H9 (cell line): ENCODE measurements at regions not wholly inside any gene's neighbourhood (a gene's known extent, or its start where the extent isn't known, plus 50 kb on each side); places are given as distances from the start of the nearest gene placed in this dataset.

Experiments used
- DNase-seq: peaks from one replicate; pipeline ENCODE4 v3.0.0-alpha.2; 2017
- H2AFZ ChIP-seq: one replicate; pipeline ENCODE4 v1.6.1; 2013; ENCODE audit warnings: mild to moderate bottlenecking, low read length, control low read depth, moderate library complexity
- H2AK5ac ChIP-seq: 2 replicates; pipeline ENCODE4 v1.6.1; 2013; ENCODE audit warnings: low read length, control low read depth, mixed read lengths; ENCODE audit not compliant: insufficient read length
- H2BK120ac ChIP-seq: one replicate; pipeline ENCODE4 v1.6.1; 2013; ENCODE audit warnings: low read depth, mild to moderate bottlenecking, low read length, control low read depth, inconsistent platforms; ENCODE audit not compliant: poor library complexity, severe bottlenecking
- H2BK12ac ChIP-seq: 2 replicates; pipeline ENCODE4 v1.6.1; 2013; ENCODE audit warnings: low read length, control low read depth, mixed read lengths, low read depth; ENCODE audit not compliant: insufficient read length
- H2BK15ac ChIP-seq: 2 replicates; pipeline ENCODE4 v1.6.1; 2013; ENCODE audit warnings: low read depth, low read length, control low read depth
- H2BK20ac ChIP-seq: one replicate; pipeline ENCODE4 v1.6.1; 2013; ENCODE audit warnings: low read depth, mild to moderate bottlenecking, low read length, control low read depth, inconsistent platforms; ENCODE audit not compliant: poor library complexity, severe bottlenecking
- H2BK5ac ChIP-seq: 2 replicates; pipeline ENCODE4 v1.6.1; 2013; ENCODE audit warnings: low read length, control low read depth, mixed read lengths; ENCODE audit not compliant: insufficient read length
- H3K14ac ChIP-seq: 2 replicates; pipeline ENCODE4 v1.6.1; 2013; ENCODE audit warnings: low read length, control low read depth; ENCODE audit not compliant: insufficient read depth
- H3K18ac ChIP-seq: 2 replicates; pipeline ENCODE4 v1.6.1; 2013; ENCODE audit warnings: low read depth, mild to moderate bottlenecking, mixed read lengths, low read length, control low read depth; ENCODE audit not compliant: insufficient read length
- H3K23ac ChIP-seq: 2 replicates; pipeline ENCODE4 v1.6.1; 2013; ENCODE audit warnings: low read length, control low read depth, mixed read lengths, low read depth; ENCODE audit not compliant: insufficient read length
- H3K23me2 ChIP-seq: 2 replicates; pipeline ENCODE4 v1.6.1; 2013; ENCODE audit warnings: low read depth, mild to moderate bottlenecking, mixed read lengths, low read length, control low read depth; ENCODE audit not compliant: insufficient read length, poor library complexity, severe bottlenecking
- H3K27ac ChIP-seq: 2 replicates; pipeline ENCODE4 v1.5.1; 2013; ENCODE audit warnings: low read length, control low read depth, mixed read lengths, low read depth; ENCODE audit not compliant: insufficient read length
- H3K27me3 ChIP-seq: 2 replicates; pipeline ENCODE4 v1.6.1; 2013; ENCODE audit warnings: low read length, control low read depth, inconsistent platforms; ENCODE audit not compliant: insufficient read depth
- H3K4ac ChIP-seq: 2 replicates; pipeline ENCODE4 v1.6.1; 2013; ENCODE audit warnings: low read depth, mild to moderate bottlenecking, control low read depth, inconsistent platforms, low read length, moderate library complexity
- H3K4me1 ChIP-seq: 2 replicates; pipeline ENCODE4 v1.6.1; 2013; ENCODE audit warnings: low read length, control low read depth, inconsistent platforms; ENCODE audit not compliant: insufficient read depth
- H3K4me2 ChIP-seq: 2 replicates; pipeline ENCODE4 v1.6.1; 2013; ENCODE audit warnings: low read length, control low read depth, mixed read lengths; ENCODE audit not compliant: insufficient read length, insufficient read depth
- H3K56ac ChIP-seq: 2 replicates; pipeline ENCODE4 v1.6.1; 2013; ENCODE audit warnings: low read depth, mild to moderate bottlenecking, mixed read lengths, low read length, control low read depth; ENCODE audit not compliant: insufficient read length
- H3K79me1 ChIP-seq: 2 replicates; pipeline ENCODE4 v1.6.1; 2013; ENCODE audit warnings: low read depth, mild to moderate bottlenecking, moderate library complexity, low read length, control low read depth, inconsistent platforms; ENCODE audit not compliant: insufficient read depth, poor library complexity, severe bottlenecking
- H3K79me2 ChIP-seq: 2 replicates; pipeline ENCODE4 v1.6.1; 2013; ENCODE audit warnings: low read length, control low read depth, inconsistent platforms; ENCODE audit not compliant: insufficient read depth
- H3K9ac ChIP-seq: 2 replicates; pipeline ENCODE4 v1.6.1; 2013; ENCODE audit warnings: low read length, control low read depth, mixed read lengths; ENCODE audit not compliant: insufficient read length; ENCODE audit errors: extremely low read depth
- H3K9me3 ChIP-seq: one replicate; pipeline ENCODE4 v1.6.1; 2013; ENCODE audit warnings: low read depth, low read length, inconsistent platforms; ENCODE audit not compliant: control insufficient read depth
- H3T11ph ChIP-seq: one replicate; pipeline ENCODE4 v1.6.1; 2013; ENCODE audit warnings: mild to moderate bottlenecking, low read length, control low read depth, inconsistent platforms
- H4K20me1 ChIP-seq: one replicate; pipeline ENCODE4 v1.6.1; 2013; ENCODE audit not compliant: control insufficient read depth, insufficient read length, insufficient read depth
- H4K5ac ChIP-seq: 2 replicates; pipeline ENCODE4 v1.6.1; 2013; ENCODE audit warnings: low read depth, mild to moderate bottlenecking, mixed read lengths, low read length, control low read depth; ENCODE audit not compliant: insufficient read length
- H4K8ac ChIP-seq: replicated peaks from 2 replicates; pipeline ENCODE4 v1.6.1; 2013; ENCODE audit warnings: low read length, control low read depth, mixed read lengths, low read depth; ENCODE audit not compliant: insufficient read length
- H4K91ac ChIP-seq: 2 replicates; pipeline ENCODE4 v1.6.1; 2013; ENCODE audit warnings: low read depth, mild to moderate bottlenecking, moderate library complexity, mixed read lengths, low read length, control low read depth; ENCODE audit not compliant: insufficient read length
- H3K27ac Mint-ChIP-seq, 3 experiments: 2 replicates in 2 of 3; 3 replicates in 1 of 3; pipeline ENCODE4 v1.8.0; 2020 to 2021; ENCODE audit warnings: mixed read lengths in 3 of 3, mild to moderate bottlenecking in 1 of 3, moderate library complexity in 1 of 3
- H3K27me3 Mint-ChIP-seq: 2 replicates; pipeline ENCODE4 v1.8.0; 2021; ENCODE audit warnings: low read depth, mild to moderate bottlenecking, moderate library complexity, mixed read lengths
- H3K36me3 Mint-ChIP-seq, 3 experiments: 2 replicates in 2 of 3; 3 replicates in 1 of 3; pipeline ENCODE4 v1.8.0; 2020 to 2021; ENCODE audit warnings: low read depth in 3 of 3, mixed read lengths in 3 of 3; ENCODE audit not compliant: insufficient read depth in 1 of 3
- H3K4me1 Mint-ChIP-seq, 2 experiments: 2 replicates each; pipeline ENCODE4 v1.8.0; 2020; ENCODE audit warnings: mixed read lengths in 2 of 2
- H3K4me3 Mint-ChIP-seq, 2 experiments: 2 replicates in 1 of 2; 3 replicates in 1 of 2; pipeline ENCODE4 v1.8.0; 2020 to 2021; ENCODE audit warnings: mild to moderate bottlenecking in 2 of 2, mixed read lengths in 2 of 2, moderate library complexity in 1 of 2
- H3K9me3 Mint-ChIP-seq, 2 experiments: 2 replicates in 1 of 2; 3 replicates in 1 of 2; pipeline ENCODE4 v1.8.0; 2020; ENCODE audit warnings: mild to moderate bottlenecking in 2 of 2, mixed read lengths in 2 of 2, moderate library complexity in 1 of 2
- WGBS: extraction: QIAGEN DNeasy Blood & Tissue Kit; methylation state at CpG from one replicate; pipeline ENCODE4 v1.1.7; 2013; ENCODE audit warnings: missing lambda C conversion rate, low lambda C conversion rate, mixed read lengths; ENCODE audit not compliant: insufficient read length; ENCODE audit errors: extremely low coverage; 5-methylcytosine and 5-hydroxymethylcytosine counted together
- TF ChIP-seq, protein P1 (sequence below): fragments of 200-600 bp; sonication (generic); conservative IDR thresholded peaks from 3 replicates; pipeline ENCODE4 v1.8.0; 2021; ENCODE audit warnings: antibody characterized with exemption, mild to moderate bottlenecking

GRCh38 chr15:98438907-98439306 is 209.4 kb upstream of the IGF1R start:
- H3K9me3 ChIP-seq: no peaks in the 10 kb centered on the region
- no peaks in the 10 kb centered on the region for H3K23me2 ChIP-seq
- H3K23ac ChIP-seq: no peak overlapping the region
- no peak overlapping the region for H2BK120ac ChIP-seq
- no peak overlapping the region for H2AK5ac ChIP-seq
- no peak overlapping the region for H4K5ac ChIP-seq
- no peak overlapping the region for H3T11ph ChIP-seq
- no peak overlapping the region for H3K56ac ChIP-seq
- peaks cover 5% of the 10 kb centered on the region; the same call in 1 of the 2 replicates for H3K27me3 Mint-ChIP-seq
- H3K36me3 Mint-ChIP-seq: no peaks in the 10 kb centered on the region
- no peak overlapping the region for H3K4me2 ChIP-seq
- H4K20me1 ChIP-seq: no peaks in the 10 kb centered on the region
- no peak overlapping the region for H4K8ac ChIP-seq
- no peak overlapping the region for H3K14ac ChIP-seq
- H2BK5ac ChIP-seq: no peak overlapping the region
- no peak overlapping the region for H2BK12ac ChIP-seq
- no peak for DNase-seq
- H2BK15ac ChIP-seq: no peak overlapping the region
- no peak overlapping the region for H3K4me3 Mint-ChIP-seq
- H3K4me1 Mint-ChIP-seq: peaks cover 3 to 6% of the 10 kb centered on the region in 2 experiments; a peak in 3 of 4 replicates
- no peak overlapping the region for H3K27ac Mint-ChIP-seq
- H3K4ac ChIP-seq: no peak overlapping the region
- no peak overlapping the region for H3K18ac ChIP-seq
- WGBS: no CpG with 5 or more reads among the region's 7 CpGs
- TF ChIP-seq, protein P1, sequence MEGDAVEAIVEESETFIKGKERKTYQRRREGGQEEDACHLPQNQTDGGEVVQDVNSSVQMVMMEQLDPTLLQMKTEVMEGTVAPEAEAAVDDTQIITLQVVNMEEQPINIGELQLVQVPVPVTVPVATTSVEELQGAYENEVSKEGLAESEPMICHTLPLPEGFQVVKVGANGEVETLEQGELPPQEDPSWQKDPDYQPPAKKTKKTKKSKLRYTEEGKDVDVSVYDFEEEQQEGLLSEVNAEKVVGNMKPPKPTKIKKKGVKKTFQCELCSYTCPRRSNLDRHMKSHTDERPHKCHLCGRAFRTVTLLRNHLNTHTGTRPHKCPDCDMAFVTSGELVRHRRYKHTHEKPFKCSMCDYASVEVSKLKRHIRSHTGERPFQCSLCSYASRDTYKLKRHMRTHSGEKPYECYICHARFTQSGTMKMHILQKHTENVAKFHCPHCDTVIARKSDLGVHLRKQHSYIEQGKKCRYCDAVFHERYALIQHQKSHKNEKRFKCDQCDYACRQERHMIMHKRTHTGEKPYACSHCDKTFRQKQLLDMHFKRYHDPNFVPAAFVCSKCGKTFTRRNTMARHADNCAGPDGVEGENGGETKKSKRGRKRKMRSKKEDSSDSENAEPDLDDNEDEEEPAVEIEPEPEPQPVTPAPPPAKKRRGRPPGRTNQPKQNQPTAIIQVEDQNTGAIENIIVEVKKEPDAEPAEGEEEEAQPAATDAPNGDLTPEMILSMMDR: no peak
- no peak overlapping the region for H2AFZ ChIP-seq
- H2BK20ac ChIP-seq: no peak overlapping the region
- peaks cover 2 to 5% of the 10 kb centered on the region in 2 experiments; a peak in 2 of 5 replicates for H3K9me3 Mint-ChIP-seq
- no peaks in the 10 kb centered on the region for H3K79me1 ChIP-seq
- H3K4me1 ChIP-seq: no peaks in the 10 kb centered on the region
- H3K9ac ChIP-seq: no peak overlapping the region
- no peaks in the 10 kb centered on the region for H3K79me2 ChIP-seq
- no peaks in the 10 kb centered on the region for H3K27me3 ChIP-seq
- H3K27ac ChIP-seq: no peak overlapping the region
- no peak overlapping the region for H4K91ac ChIP-seq
